ENCODE measurements at regions not wholly inside any gene's neighbourhood (a gene's known extent, or its start where the extent isn't known, plus 50 kb on each side); places are given as distances from the start of the nearest gene placed in this dataset.

- Histone ChIP-seq H2BK120ac (replicated peaks; ENCODE audit: low read depth, low read length) (no peak overlapping the region), H3K4ac (replicated peaks; ENCODE audit: insufficient read length, low read depth, low read length) (no peak overlapping the region), H3K23me2 (ENCODE audit: low read depth, low read length) (no peaks in the 10 kb centered on the region), H3K18ac (ENCODE audit: extremely low read depth, low read length) (no peak overlapping the region), H4K5ac (ENCODE audit: insufficient read length, low read depth, low read length) (no peak overlapping the region), H2BK15ac (ENCODE audit: low read length) (no peak overlapping the region), H3K14ac (ENCODE audit: insufficient read length) (no peak overlapping the region), H3K27ac (ENCODE audit: low read depth, low read length) (no peak overlapping the region), H3K79me2 (ENCODE audit: control insufficient read depth in 1 of 2, insufficient read depth in 2 of 2, low read length in 2 of 2) (no peaks in the 10 kb centered on the region), H2AFZ (ENCODE audit: low read length) (no peak overlapping the region), H3K4me1 (replicated peaks in 1 of 4; ENCODE audit: control insufficient read depth in 3 of 4, insufficient read depth in 4 of 4, low read length in 3 of 4) (0 out of 7 replicates have a peak, but pooled peaks cover 0 to 3% (median 0%) of the 10 kb centered on the region in 4 experiments), H3K4me3 (ENCODE audit: extremely low read depth in 1 of 4, insufficient read depth in 2 of 4, low read depth in 3 of 4, low read length in 4 of 4) (no peak overlapping the region), H3K79me1 (ENCODE audit: low read depth, low read length) (no peaks in the 10 kb centered on the region), H3K36me3 (ENCODE audit: control insufficient read depth in 2 of 4, insufficient read depth in 4 of 4, low read length in 3 of 4) (no peaks in the 10 kb centered on the region; a peak in 1 of 8 replicates), H4K91ac (replicated peaks; ENCODE audit: insufficient read length, low read length) (no peak overlapping the region), H2BK5ac (ENCODE audit: low read depth, low read length) (no peak overlapping the region), H2BK12ac (ENCODE audit: low read depth, low read length) (no peak overlapping the region), H3K4me2 (ENCODE audit: insufficient read depth in 1 of 2, low read depth in 2 of 2, low read length in 2 of 2) (no peak overlapping the region), H2AK5ac (ENCODE audit: low read depth, low read length) (no peak overlapping the region), H3K9me3 (ENCODE audit: insufficient read depth in 2 of 2, low read depth in 1 of 2, low read length in 1 of 2) (peaks cover 0 to 8% of the 10 kb centered on the region in 2 experiments; a peak in 1 of 4 replicates), H3K9ac (replicated peaks in 1 of 4; ENCODE audit: extremely low read depth in 1 of 4, low read depth in 3 of 4, low read length in 3 of 4) (no peak overlapping the region), H3K56ac (replicated peaks; ENCODE audit: insufficient read length, low read depth, low read length) (no peak overlapping the region), H4K8ac (ENCODE audit: extremely low read depth, insufficient read depth, low read length) (no peak overlapping the region), H4K20me1 (replicated peaks in 1 of 2; ENCODE audit: control insufficient read depth in 1 of 2, insufficient read depth in 2 of 2, low read length in 2 of 2) (no peaks in the 10 kb centered on the region), H2BK20ac (ENCODE audit: low read length) (no peak overlapping the region), H3K27me3 (replicated peaks in 1 of 4; ENCODE audit: control insufficient read depth in 3 of 4, extremely low read depth in 1 of 4, insufficient read depth in 3 of 4, low read length in 3 of 4) (no peaks in the 10 kb centered on the region), H3K23ac (ENCODE audit: insufficient read length) (no peak overlapping the region)
- TF ChIP-seq EZH2 (IDR thresholded peaks at IDR 0.05; ENCODE audit: low read depth, low read length, severe bottlenecking) (no peak), RAD21 (IDR thresholded peaks at IDR 0.05 in 1 of 2, conservative IDR thresholded peaks at IDR 0.05 in 1 of 2; ENCODE audit: low read depth in 2 of 2, low read length in 2 of 2) (no peak)
- ChIA-PET CTCF (ENCODE audit: partially characterized antibody) (interaction anchor here (0.8 kb wide), 1 partner anchor 222 kb away, joined by 3 read pairs; no protein-coding TSS in a partner anchor), POLR2A (ENCODE audit: partially characterized antibody) (no interaction called here)
- WGBS, 2 experiments (ENCODE audit: extremely low coverage in 1 of 2, insufficient coverage in 1 of 2, insufficient read length in 1 of 2, insufficient replicate concordance in 2 of 2, low coverage in 1 of 2, low lambda C conversion rate in 2 of 2, missing lambda C conversion rate in 1 of 2): 62% methylated on average over 3 of the region's 3 CpGs; no CpG with 5 or more reads in 1 of the 2 experiments
- FAIRE-seq (no peak), DNase-seq (ENCODE audit: low read depth in 1 of 2, low spot score in 2 of 2) (no peak)
Observed at GRCh38 chr7:136036336-136036735, 59.2 kb upstream of the MTPN start.
